K562 (cell line): ENCODE measurements at regions not wholly inside any gene's neighbourhood (a gene's known extent, or its start where the extent isn't known, plus 50 kb on each side); places are given as distances from the start of the nearest gene placed in this dataset.

Experiments used
- ATAC-seq: fragments of 200-7000 bp; cut with Tn5 transposase; 3 replicates; pipeline ENCODE4 v1.9.1; 2020; ENCODE audit warnings: moderate library complexity
- BruUV-seq: library from RNA; stranded (reverse); fragments of 400-500 nt; replicated peaks from 2 replicates; lab custom pipeline; 2021; lab: Mats Ljungman, UMichigan
- CTCF ChIA-PET: fragments of 300-600 bp; formaldehyde crosslinking; extraction: SDS; loops from one replicate; lab custom pipeline; 2021; ENCODE audit warnings: low intra/inter-chr PET ratio; lab: Yijun Ruan, JAX
- POLR2A ChIA-PET: fragments of 300-600, 350-650 bp; sonication (Branson Sonifier 250); formaldehyde crosslinking; extraction: SDS; loops from one replicate; lab custom pipeline; 2021; ENCODE audit warnings: antibody characterized with exemption, inconsistent platforms; lab: Yijun Ruan, JAX
- DNase-seq, 4 experiments: peaks; one replicate each; pipeline versions ENCODE4 v3.0.0 to v3.0.0-alpha.2; 2011 to 2018; ENCODE audit warnings: low spot score in 3 of 4, mixed read lengths in 3 of 4; ENCODE audit errors: extremely low read depth in 1 of 4
- FAIRE-seq: peaks from 2 replicates; lab custom pipeline; 2011; peaks lifted over from hg19 to GRCh38; lab: Jason Lieb, UNC
- H2AFZ ChIP-seq: 2 replicates; pipeline ENCODE4 v1.6.0; 2011; ENCODE audit warnings: low read depth, low read length, control low read depth, inconsistent platforms
- H3K27ac ChIP-seq: fragments of 200-600 bp; 3 replicates; pipeline ENCODE4 v1.8.0; 2011; ENCODE audit warnings: low read depth, mild to moderate bottlenecking, control low read depth, inconsistent platforms, low read length, moderate library complexity, mixed read lengths; ENCODE audit errors: extremely low read depth
- H3K27me3 ChIP-seq, 2 experiments: fragments of 300-600 bp in 1 of 2; 2 replicates in 1 of 2; 3 replicates in 1 of 2; pipeline versions ENCODE4 v1.6.0 to v1.8.0; 2011; ENCODE audit warnings: inconsistent platforms in 2 of 2, low read length in 2 of 2, mild to moderate bottlenecking in 1 of 2, mixed read lengths in 1 of 2, moderate library complexity in 1 of 2; ENCODE audit not compliant: control insufficient read depth in 2 of 2, insufficient read depth in 2 of 2
- H3K36me3 ChIP-seq: fragments of 300-600 bp; 3 replicates; pipeline ENCODE4 v1.8.0; 2011; ENCODE audit warnings: mild to moderate bottlenecking, low read length, inconsistent platforms; ENCODE audit not compliant: control insufficient read depth, insufficient read depth
- H3K4me1 ChIP-seq, 2 experiments: fragments of 200-600 bp in 1 of 2; replicated peaks in 1 of 2; 2 replicates in 1 of 2; 3 replicates in 1 of 2; pipeline versions ENCODE4 v1.5.1 to v1.8.0; 2011; ENCODE audit warnings: inconsistent platforms in 2 of 2, low read length in 2 of 2, mild to moderate bottlenecking in 1 of 2, mixed read lengths in 1 of 2, moderate library complexity in 1 of 2; ENCODE audit not compliant: control insufficient read depth in 2 of 2, insufficient read depth in 2 of 2
- H3K4me2 ChIP-seq: 2 replicates; pipeline ENCODE4 v1.6.1; 2011; ENCODE audit warnings: low read length, control low read depth, inconsistent platforms, mixed read lengths; ENCODE audit not compliant: insufficient read depth
- H3K4me3 ChIP-seq: fragments of 200-600 bp; sonication (generic), shearing (Covaris generic); 2 replicates; pipeline ENCODE4 v1.5.1; 2016; ENCODE audit warnings: control low read depth, inconsistent platforms
- H3K79me2 ChIP-seq: fragments of 200-600 bp; 3 replicates; pipeline ENCODE4 v1.8.0; 2011; ENCODE audit warnings: low read length, inconsistent platforms; ENCODE audit not compliant: control insufficient read depth, insufficient read depth
- H3K9ac ChIP-seq, 2 experiments: 2 replicates each; pipeline versions ENCODE4 v1.6.0 to v1.6.1; 2011; ENCODE audit warnings: low read depth in 2 of 2, low read length in 2 of 2, control low read depth in 1 of 2, inconsistent platforms in 1 of 2, mild to moderate bottlenecking in 1 of 2, mixed read lengths in 1 of 2; ENCODE audit not compliant: insufficient read depth in 1 of 2
- H3K9me1 ChIP-seq: one replicate; pipeline ENCODE4 v1.6.0; 2011; ENCODE audit warnings: inconsistent platforms, mild to moderate bottlenecking, low read length, moderate library complexity; ENCODE audit not compliant: control insufficient read depth, insufficient read depth
- H3K9me3 ChIP-seq: replicated peaks from 2 replicates; pipeline ENCODE4 v1.5.1; 2011; ENCODE audit warnings: low read depth, low read length, inconsistent platforms; ENCODE audit not compliant: control insufficient read depth, insufficient read depth
- H4K20me1 ChIP-seq: replicated peaks from 2 replicates; pipeline ENCODE4 v1.6.1; 2011; ENCODE audit warnings: low read length, inconsistent platforms, mixed read lengths; ENCODE audit not compliant: control insufficient read depth, insufficient read depth
- ARHGAP35 ChIP-seq: fragments of 450-650 bp; IDR thresholded peaks from 2 replicates; pipeline ENCODE4 v1.6.1; 2018; ENCODE audit not compliant: partially characterized antibody
- COPS2 ChIP-seq: fragments of 450-650 bp; conservative IDR thresholded peaks from 2 replicates; pipeline ENCODE4 v1.6.1; 2016; ENCODE audit warnings: mild to moderate bottlenecking, moderate library complexity
- DMBX1 ChIP-seq: fragments of 250-450 bp; sonication (Bioruptor Pico); IDR thresholded peaks from 2 replicates; pipeline ENCODE4 v1.8.0; 2022; ENCODE audit warnings: inconsistent platforms, mild to moderate bottlenecking, moderate library complexity, borderline replicate concordance
- EHMT2 ChIP-seq: fragments of 450-650 bp; IDR thresholded peaks from 2 replicates; pipeline ENCODE4 v1.6.1; 2018; ENCODE audit warnings: antibody characterized with exemption
- EZH2 ChIP-seq: IDR thresholded peaks from 2 replicates; pipeline ENCODE4 v1.6.1; 2012; ENCODE audit warnings: low read depth, mild to moderate bottlenecking, inconsistent platforms, low read length, borderline replicate concordance
- FOXK2 ChIP-seq, 2 experiments: fragments of 450-650 bp; IDR thresholded peaks in 1 of 2; conservative IDR thresholded peaks in 1 of 2; 2 replicates each; pipeline ENCODE4 v1.6.1; 2016; ENCODE audit warnings: low read depth in 2 of 2, mild to moderate bottlenecking in 1 of 2
- GABPA ChIP-seq: fragments of 200-800 bp; sonication (Bioruptor generic); conservative IDR thresholded peaks from 2 replicates; pipeline ENCODE4 v1.6.1; 2016; ENCODE audit warnings: low read depth, missing genetic modification characterization, missing compliant biosample characterization
- KLF1 ChIP-seq: fragments of 450-650 bp; IDR thresholded peaks from 2 replicates; pipeline ENCODE4 v1.6.1; 2016; ENCODE audit warnings: missing genetic modification characterization, missing compliant biosample characterization
- POLR2H ChIP-seq: IDR thresholded peaks from 2 replicates; pipeline ENCODE4 v1.6.1; 2016; ENCODE audit warnings: missing genetic modification characterization, low read depth, mild to moderate bottlenecking, control low read depth, missing compliant biosample characterization, moderate library complexity
- SMAD4 ChIP-seq: fragments of 250-450 bp; sonication (Bioruptor Pico); conservative IDR thresholded peaks from 2 replicates; pipeline ENCODE4 v1.8.0; 2021; ENCODE audit warnings: inconsistent platforms, mild to moderate bottlenecking, moderate library complexity
- U2AF2 ChIP-seq: fragments of 200-400 bp; formaldehyde crosslinking; optimal IDR thresholded peaks from 2 replicates; pipeline ENCODE3; 2017; ENCODE audit warnings: low read depth, mild to moderate bottlenecking, low read length
- ZNF561 ChIP-seq: fragments of 450-650 bp; formaldehyde crosslinking; conservative IDR thresholded peaks from 2 replicates; pipeline ENCODE4 v1.4.0; 2020; ENCODE audit warnings: mild to moderate bottlenecking, moderate library complexity
- WGBS: fragments of 100-300 bp; shearing (Covaris generic); methylation state at CpG from one replicate; pipeline ENCODE4 v1.1.6; 2016; ENCODE audit warnings: low coverage, mixed read lengths; ENCODE audit not compliant: insufficient coverage; ENCODE audit errors: missing lambda C conversion rate; 5-methylcytosine and 5-hydroxymethylcytosine counted together
- in situ Hi-C: fragments of 300-500 bp; cut with MboI; formaldehyde crosslinking; loops from 4 replicates; pipeline ENCODE4 v1.15.0; 2018; ENCODE audit warnings: inconsistent platforms, mixed read lengths
- intact Hi-C: fragments of 100-400 bp; cut with micrococcal nuclease; formaldehyde crosslinking; loops from 2 replicates; pipeline ENCODE4 v1.14.2; 2022

DNA sequence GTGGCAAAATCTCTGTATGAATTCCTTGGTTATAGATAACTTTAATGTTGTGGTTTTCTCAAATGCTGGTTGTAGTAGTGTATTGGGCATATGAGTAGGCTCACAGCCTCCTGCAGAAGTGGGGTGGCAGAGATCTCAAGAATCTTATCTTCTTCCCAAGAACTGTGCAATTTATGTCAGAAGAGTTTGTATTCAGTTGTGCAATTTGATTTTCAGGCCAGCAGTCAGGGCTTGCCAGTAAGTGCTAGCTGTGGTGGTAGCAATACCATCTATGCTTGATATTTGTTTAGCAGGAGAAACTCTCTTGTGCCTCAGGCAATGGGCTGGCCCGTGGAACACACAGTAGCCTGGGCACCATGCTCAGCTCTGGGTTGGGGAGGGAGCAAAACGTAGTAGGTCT lies 58.4 kb upstream of the GOLIM4 start:
- in situ Hi-C loops (loop anchor here (25.0 kb wide), 1 partner anchor 217 kb away; no protein-coding TSS in a partner anchor), intact Hi-C loops (no loop called here)
- Histone ChIP-seq H3K4me1 (peaks cover 12 to 35% of the 10 kb centered on the region in 2 experiments), H3K9ac (no peak overlapping the region), H3K4me2 (no peak overlapping the region), H3K36me3 (no peaks in the 10 kb centered on the region), H3K27ac (no peak overlapping the region), H3K9me3 (peaks cover 4% of the 10 kb centered on the region; the same call in 1 of the 2 replicates), H4K20me1 (no peaks in the 10 kb centered on the region), H3K9me1 (no peaks in the 10 kb centered on the region), H3K4me3 (no peak overlapping the region), H3K27me3 (no peaks in the 10 kb centered on the region), H2AFZ (no peak overlapping the region), H3K79me2 (no peaks in the 10 kb centered on the region)
- ATAC-seq (no peak), DNase-seq (no peak), FAIRE-seq (no peak)
- ChIA-PET POLR2A (no interaction called here), CTCF (no interaction called here)
- no TSS peak for BruUV-seq
- WGBS: 48% methylated on average over 2 of the region's 2 CpGs
- TF ChIP-seq ZNF561 (CRISPR knock-in tag) (no peak), EZH2 (no peak), KLF1 (tag) (no peak), FOXK2 (conservative IDR thresholded peaks at IDR 0.05 in 1 of 2, IDR thresholded peaks at IDR 0.05 in 1 of 2; ENCODE audit: low read depth in 2 of 2) (no peak), DMBX1 (CRISPR knock-in tag) (no peak), EHMT2 (no peak), U2AF2 (no peak), SMAD4 (CRISPR knock-in tag) (no peak), POLR2H (no peak), ARHGAP35 (no peak), COPS2 (no peak), GABPA (tag) (no peak)
